MV-4-11 (cell line): ENCODE measurements at regions not wholly inside any gene's neighbourhood (a gene's known extent, or its start where the extent isn't known, plus 50 kb on each side); places are given as distances from the start of the nearest gene placed in this dataset.
"Not testable (repeated sequence)": the region's sequence is repeated elsewhere in the genome, so short reads cannot be mapped to it uniquely, and the experiment has no call there.

Experiments used
- DNase-seq: peaks from one replicate; lab custom pipeline; 2025; lab: John Stamatoyannopoulos, UW

GRCh38 chr13:81283561-81283960 is 942.6 kb upstream of the SPRY2 start:
- DNase-seq, result no peak

DNA sequence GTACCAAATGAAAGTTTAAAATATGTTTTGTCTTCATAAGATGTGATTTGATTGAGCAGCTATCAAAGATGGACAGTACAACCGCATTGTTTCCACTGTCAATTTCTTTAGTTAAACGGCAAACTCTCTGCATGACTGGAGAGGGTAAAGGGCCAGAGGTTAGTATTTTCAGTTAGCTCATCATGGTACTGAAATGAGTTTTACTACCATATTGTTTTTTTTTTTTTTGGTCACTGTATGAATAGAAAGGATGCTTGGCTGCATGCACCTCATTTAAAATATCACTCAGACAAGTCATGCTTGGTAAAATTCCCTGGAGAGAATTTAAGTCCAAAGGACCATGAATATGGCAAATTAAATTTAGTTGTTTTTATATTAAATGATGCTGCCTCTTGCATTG is 942.1 kb upstream of the SPRY2 start:
- DNase-seq, result no peak

GRCh38 chr13:81275666-81276258 is 934.8 kb upstream of the SPRY2 start:
- DNase-seq, result no peak

- no peak for DNase-seq
Observed at GRCh38 chr13:81247711-81248110, 906.8 kb upstream of the SPRY2 start.

DNA sequence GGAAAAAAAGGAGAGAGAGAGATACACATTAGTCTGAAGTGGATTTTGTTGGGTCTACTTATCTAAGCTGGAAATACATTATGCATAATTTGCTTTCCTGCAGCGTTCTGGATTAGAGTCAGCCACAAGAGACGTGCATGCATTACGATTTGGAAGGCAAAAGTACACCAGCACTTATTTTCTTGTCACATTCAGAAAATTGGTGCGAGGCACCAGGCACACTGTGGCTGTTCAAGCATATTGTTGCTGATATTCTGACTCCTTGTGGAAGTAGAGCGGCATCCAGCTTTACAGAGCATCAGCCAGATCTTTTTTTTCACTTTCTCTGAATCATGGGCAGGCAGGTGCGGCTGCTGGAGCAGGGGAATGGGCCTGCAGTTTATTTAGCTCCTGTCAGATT is 905.6 kb upstream of the SPRY2 start:
- no peak for DNase-seq

DNA sequence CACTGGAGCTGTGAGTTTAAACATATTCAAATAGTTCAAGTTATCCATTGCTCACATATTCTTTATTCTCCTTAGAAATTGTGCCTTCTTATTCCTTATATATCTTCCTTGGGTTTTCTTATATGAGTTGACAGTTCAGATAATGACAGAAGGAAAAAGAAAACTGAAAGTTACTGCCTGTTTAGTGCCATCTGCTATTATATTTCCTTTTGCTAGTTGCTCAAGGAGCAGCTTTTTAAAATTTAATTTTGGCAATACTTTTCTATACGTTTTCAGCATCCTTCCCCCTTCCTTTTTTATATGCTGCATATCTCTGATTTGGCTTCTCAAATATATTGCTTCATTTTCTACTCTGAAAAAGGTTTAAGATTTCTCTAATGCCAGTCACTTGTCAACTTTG is 903.1 kb upstream of the SPRY2 start:
- DNase-seq, result no peak

DNA sequence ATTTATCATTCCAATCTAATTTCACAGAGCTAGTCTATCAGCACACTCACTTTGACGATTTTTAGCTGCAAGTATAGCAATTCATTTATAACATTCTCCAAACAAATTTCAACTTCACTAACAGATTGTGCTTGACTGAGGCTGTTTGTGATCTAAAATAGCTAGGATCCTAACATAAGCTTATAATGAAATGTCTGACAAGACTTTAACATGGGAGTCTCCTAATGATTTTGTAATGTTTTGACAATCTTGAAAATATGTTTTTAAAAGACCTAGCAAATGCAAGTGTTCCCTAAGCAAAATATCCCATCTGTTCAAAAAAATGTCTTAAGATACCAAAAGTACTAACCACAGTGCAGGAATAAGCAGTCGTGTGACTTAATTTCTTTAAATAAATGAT is 889.5 kb upstream of the SPRY2 start:
- no peak for DNase-seq

GRCh38 chr13:81226830-81227229 is 885.9 kb upstream of the SPRY2 start:
- DNase-seq, result not testable (repeated sequence)

GRCh38 chr13:81224209-81224833 is 883.4 kb upstream of the SPRY2 start:
- DNase-seq, result no peak

GRCh38 chr13:81223778-81224177 is 882.9 kb upstream of the SPRY2 start:
- no peak for DNase-seq

GRCh38 chr13:81211713-81212112 is 870.8 kb upstream of the SPRY2 start:
- DNase-seq, result no peak

DNA sequence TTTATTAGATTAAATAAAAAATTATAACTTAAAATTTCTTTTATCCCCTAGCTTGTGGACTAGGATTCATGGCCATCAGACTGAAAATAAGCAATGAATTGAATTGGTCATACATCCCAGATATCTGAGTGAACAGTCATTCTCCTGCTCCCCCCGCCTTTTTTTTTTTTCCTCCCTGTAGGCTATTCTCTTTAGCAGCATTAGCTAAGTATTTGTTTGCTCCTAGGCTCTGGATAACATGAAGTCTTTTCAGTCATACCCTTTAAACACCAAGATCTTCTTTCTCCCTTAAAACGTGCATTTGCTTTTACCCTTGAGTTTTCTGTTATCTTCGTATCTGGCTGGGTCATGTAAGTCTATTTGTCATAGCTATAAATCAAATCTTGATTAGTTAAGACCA is 866.7 kb upstream of the SPRY2 start:
- DNase-seq, result no peak

- no peak for DNase-seq
Observed at GRCh38 chr13:81207231-81207630, 866.3 kb upstream of the SPRY2 start.

GRCh38 chr13:81203783-81204182 is 862.9 kb upstream of the SPRY2 start:
- no peak for DNase-seq

DNA sequence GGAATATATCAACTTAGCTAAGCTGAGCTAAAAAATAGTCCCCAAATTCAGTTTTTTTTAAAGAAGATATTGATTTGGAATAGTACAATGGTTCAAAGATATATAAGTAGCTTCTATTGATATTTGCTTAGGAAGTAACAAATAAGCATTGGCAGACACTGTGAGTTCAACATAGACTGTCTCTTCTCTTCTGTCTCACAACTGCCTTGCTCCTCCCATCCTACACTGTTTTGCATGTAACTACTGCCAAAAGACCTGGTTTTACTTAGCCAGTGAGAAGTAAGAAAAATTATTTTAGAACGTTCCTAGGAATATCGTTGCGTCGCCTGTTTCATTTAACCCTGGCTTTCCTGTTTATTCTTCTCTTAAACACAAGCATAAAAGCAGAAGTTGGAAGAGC is 859.0 kb upstream of the SPRY2 start:
- no peak for DNase-seq

DNA sequence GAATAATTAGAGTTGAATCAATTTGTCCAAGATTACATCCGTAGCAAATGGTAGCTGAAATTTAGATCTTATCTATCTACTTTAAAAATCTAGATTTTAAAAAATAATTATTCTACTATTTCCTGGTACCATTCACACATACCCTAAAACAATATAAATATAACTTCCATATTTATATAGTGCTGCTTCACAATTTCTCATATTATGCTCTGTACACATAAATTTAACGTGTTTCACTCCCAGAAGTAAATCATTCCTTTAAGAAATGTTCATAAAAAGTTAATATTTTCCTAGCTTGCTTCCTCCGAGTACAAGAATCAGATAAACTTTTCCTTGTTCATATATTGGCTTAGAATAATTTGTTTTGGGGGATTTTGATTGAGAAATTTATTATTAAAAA is 857.0 kb upstream of the SPRY2 start:
- DNase-seq, result no peak

GRCh38 chr13:81197483-81197882 is 856.6 kb upstream of the SPRY2 start:
- DNase-seq, result no peak

DNA sequence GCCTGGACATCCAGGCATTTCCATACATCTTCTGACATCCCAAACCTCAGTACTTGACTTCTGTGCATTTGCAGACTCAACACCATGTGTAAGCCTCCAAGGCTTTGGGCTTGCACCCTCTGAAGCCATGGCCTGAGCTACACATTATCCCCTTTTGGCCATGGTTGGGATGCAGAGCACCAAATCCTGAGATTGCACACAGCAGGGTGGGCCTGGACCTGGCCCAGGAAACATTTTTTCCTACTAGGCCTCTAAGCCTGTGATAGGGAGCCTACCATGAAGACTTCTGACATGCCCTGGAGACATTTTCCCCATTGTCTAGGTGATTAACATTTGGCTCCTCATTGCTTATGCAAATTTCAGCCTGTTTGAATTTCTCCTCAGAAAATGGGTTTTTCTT is 853.4 kb upstream of the SPRY2 start:
- DNase-seq, result no peak

- DNase-seq, result no peak
Observed at GRCh38 chr13:81184556-81185265, 843.8 kb upstream of the SPRY2 start.

GRCh38 chr13:81172603-81173002 is 831.7 kb upstream of the SPRY2 start:
- DNase-seq, result no peak

GRCh38 chr13:81171065-81171647 is 830.2 kb upstream of the SPRY2 start:
- no peak for DNase-seq

DNA sequence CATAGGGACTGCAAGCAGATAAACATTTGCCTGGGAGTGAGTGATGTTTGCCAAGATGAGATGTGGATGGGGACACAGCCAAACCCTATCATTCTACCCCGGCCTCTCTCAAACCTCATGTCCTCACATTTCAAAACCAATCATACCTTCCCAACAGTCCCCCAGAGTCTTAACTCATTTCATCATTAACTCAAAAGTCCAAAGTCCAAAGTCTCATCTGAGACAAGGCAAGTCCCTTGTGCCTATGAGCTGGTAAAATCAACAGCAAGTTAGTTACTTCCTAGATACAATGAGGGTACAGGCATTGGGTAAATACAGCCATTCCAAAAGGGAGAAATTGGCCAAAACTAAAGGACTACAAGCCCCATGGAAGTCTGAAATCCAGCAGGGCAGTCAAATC is 822.9 kb upstream of the SPRY2 start:
- DNase-seq, result not testable (repeated sequence)

- DNase-seq, result no peak
Observed at GRCh38 chr13:81153478-81153877, 812.6 kb upstream of the SPRY2 start.
